ENCODE measurements at regions not wholly inside any gene's neighbourhood (a gene's known extent, or its start where the extent isn't known, plus 50 kb on each side); places are given as distances from the start of the nearest gene placed in this dataset.
A peak's percentile ranks its signal among the peaks of the same experiment; 100 is the strongest.

- Mint-ChIP-seq H3K27me3 (ENCODE audit: low read depth) (no peaks in the 10 kb centered on the region), H3K27ac (no peak overlapping the region), H3K36me3 (ENCODE audit: low read depth) (no peaks in the 10 kb centered on the region), H3K4me3 (no peak overlapping the region), H3K9me3 (no peaks in the 10 kb centered on the region), H3K4me1 (no peaks in the 10 kb centered on the region)
- peak in 1 of 3 experiments; percentile 25 for TF ChIP-seq CTCF (IDR thresholded peaks at IDR 0.05; ENCODE audit: unreplicated experiment in 3 of 3)
Measured at GRCh38 chr2:145484448-145485097, 964.7 kb upstream of the ZEB2 start.

- H3K4me1 Mint-ChIP-seq: no peaks in the 10 kb centered on the region
- H3K27me3 Mint-ChIP-seq (ENCODE audit: low read depth): no peaks in the 10 kb centered on the region
- H3K27ac Mint-ChIP-seq: no peak overlapping the region
- no peaks in the 10 kb centered on the region for H3K36me3 Mint-ChIP-seq (ENCODE audit: low read depth)
- H3K4me3 Mint-ChIP-seq: no peak overlapping the region
- H3K9me3 Mint-ChIP-seq: no peaks in the 10 kb centered on the region
- TF ChIP-seq CTCF (IDR thresholded peaks at IDR 0.05; ENCODE audit: unreplicated experiment in 3 of 3): no peak
Measured at GRCh38 chr2:145483854-145484253, 963.9 kb upstream of the ZEB2 start.

DNA sequence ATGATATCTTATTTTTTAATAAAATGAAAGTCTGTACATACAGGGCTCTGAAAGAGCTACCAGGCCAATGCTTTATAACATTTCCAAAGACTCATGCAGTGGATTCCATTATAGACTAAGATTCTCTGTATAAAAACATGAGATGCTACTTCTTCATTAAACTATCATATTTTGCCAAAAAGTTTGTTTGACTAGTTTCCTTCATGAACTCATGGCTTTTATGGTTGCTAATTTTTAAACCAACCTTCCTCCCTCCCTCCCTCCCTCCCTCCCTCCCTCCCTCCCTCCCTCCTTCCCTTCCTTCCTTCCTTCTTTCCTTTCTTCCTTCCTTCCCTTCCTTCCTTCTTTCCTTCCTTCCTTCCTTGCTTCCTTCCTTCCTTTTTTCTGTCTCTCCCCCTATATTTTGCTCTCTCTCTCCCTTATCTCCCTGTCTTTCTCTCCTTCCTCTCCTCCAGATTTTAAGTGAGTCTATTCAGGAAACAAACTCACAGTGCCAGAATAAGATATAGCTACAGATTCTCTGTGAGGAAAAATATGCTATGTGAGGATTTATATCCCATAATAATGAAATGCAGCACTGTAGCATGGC is 961.5 kb upstream of the ZEB2 start:
- Mint-ChIP-seq H3K36me3 (ENCODE audit: low read depth) (no peaks in the 10 kb centered on the region), H3K9me3 (peaks cover 4% of the 10 kb centered on the region), H3K27ac (no peak overlapping the region), H3K27me3 (ENCODE audit: low read depth) (no peaks in the 10 kb centered on the region), H3K4me3 (no peak overlapping the region), H3K4me1 (no peaks in the 10 kb centered on the region)
- no peak for TF ChIP-seq CTCF (IDR thresholded peaks at IDR 0.05; ENCODE audit: unreplicated experiment in 3 of 3)

- H3K36me3 Mint-ChIP-seq (ENCODE audit: low read depth): no peaks in the 10 kb centered on the region
- no peak overlapping the region for H3K4me3 Mint-ChIP-seq
- no peaks in the 10 kb centered on the region for H3K27me3 Mint-ChIP-seq (ENCODE audit: low read depth)
- TF ChIP-seq CTCF (IDR thresholded peaks at IDR 0.05; ENCODE audit: unreplicated experiment in 3 of 3): no peak
- H3K27ac Mint-ChIP-seq: no peak overlapping the region
- no peaks in the 10 kb centered on the region for H3K9me3 Mint-ChIP-seq
- H3K4me1 Mint-ChIP-seq: no peaks in the 10 kb centered on the region
Measured at GRCh38 chr2:145464866-145465265, 944.9 kb upstream of the ZEB2 start.

DNA sequence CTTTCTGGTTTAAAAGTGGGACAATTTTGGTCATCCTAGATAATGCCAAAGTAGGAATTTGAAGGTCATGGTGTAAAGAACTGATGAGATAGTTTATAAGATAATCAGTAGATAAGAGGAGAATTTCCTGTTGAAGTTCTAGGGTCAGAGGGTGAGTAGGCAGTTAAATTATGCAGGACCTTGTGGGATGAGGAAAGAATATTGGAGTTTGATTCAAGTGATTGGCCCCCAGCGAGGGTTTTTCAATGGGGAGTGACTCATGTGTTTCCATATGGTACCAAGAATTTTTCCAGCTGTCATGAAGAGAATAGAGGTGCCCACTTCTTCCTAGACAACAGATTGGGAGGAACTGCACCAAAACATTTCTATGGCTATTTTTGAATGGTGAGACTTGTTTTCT is 940.2 kb upstream of the ZEB2 start:
- no peak for TF ChIP-seq CTCF (IDR thresholded peaks at IDR 0.05; ENCODE audit: unreplicated experiment in 3 of 3)
- no peak overlapping the region for H3K4me3 Mint-ChIP-seq
- H3K4me1 Mint-ChIP-seq: no peaks in the 10 kb centered on the region
- no peaks in the 10 kb centered on the region for H3K36me3 Mint-ChIP-seq (ENCODE audit: low read depth)
- H3K27ac Mint-ChIP-seq: no peak overlapping the region
- H3K27me3 Mint-ChIP-seq (ENCODE audit: low read depth): no peaks in the 10 kb centered on the region
- no peaks in the 10 kb centered on the region for H3K9me3 Mint-ChIP-seq
